Stimulated activated CD4-positive, alpha-beta T cell treated with anti-CD3 and anti-CD28 coated beads, Interleukin-1b, Interleukin-23, amount 100 ng/mL, for 1 hour (primary cell): ENCODE measurements at regions not wholly inside any gene's neighbourhood (a gene's known extent, or its start where the extent isn't known, plus 50 kb on each side); places are given as distances from the start of the nearest gene placed in this dataset.
"Not testable (repeated sequence)": the region's sequence is repeated elsewhere in the genome, so short reads cannot be mapped to it uniquely, and the experiment has no call there.

Experiments used
- DNase-seq, 2 donors: peaks; one replicate each; pipeline ENCODE4 v3.0.0-alpha.2; 2020; ENCODE audit warnings: low read depth in 2 of 2

DNA sequence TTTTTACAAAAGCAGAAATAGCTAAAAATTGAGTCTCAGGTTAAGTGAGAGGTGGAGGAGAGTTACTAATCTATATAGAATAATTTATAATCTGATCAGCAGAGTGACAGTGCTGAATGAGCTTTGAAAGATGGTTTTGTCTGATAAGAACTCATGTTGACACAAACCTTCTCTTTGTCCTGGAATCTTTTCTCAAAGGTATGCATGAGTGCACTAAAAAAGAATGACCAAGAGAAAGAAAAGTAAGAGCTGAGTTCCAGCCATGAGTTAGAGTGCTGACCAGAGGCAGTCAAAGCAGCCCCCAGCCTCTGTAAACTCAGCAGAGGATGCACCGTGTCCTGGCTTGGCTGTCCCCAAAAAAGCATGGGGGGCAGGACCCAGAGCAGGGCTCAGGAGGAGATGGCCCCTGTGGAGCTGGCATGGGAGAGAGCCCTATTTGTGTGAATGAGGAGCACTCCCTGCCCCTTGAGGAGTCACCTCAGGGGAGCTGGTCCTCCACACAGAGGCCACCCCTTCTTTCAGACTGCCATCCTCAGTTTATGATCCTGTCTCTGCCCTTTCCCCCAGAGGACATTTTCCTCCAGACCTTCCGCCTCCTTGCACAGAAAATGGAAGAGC lies 129.8 kb downstream of the SEC23A start:
- DNase-seq, result no peak

- no peak for DNase-seq
These were observed 130.5 kb downstream of the SEC23A start for GRCh38 chr14:38972511-38972910.

DNA sequence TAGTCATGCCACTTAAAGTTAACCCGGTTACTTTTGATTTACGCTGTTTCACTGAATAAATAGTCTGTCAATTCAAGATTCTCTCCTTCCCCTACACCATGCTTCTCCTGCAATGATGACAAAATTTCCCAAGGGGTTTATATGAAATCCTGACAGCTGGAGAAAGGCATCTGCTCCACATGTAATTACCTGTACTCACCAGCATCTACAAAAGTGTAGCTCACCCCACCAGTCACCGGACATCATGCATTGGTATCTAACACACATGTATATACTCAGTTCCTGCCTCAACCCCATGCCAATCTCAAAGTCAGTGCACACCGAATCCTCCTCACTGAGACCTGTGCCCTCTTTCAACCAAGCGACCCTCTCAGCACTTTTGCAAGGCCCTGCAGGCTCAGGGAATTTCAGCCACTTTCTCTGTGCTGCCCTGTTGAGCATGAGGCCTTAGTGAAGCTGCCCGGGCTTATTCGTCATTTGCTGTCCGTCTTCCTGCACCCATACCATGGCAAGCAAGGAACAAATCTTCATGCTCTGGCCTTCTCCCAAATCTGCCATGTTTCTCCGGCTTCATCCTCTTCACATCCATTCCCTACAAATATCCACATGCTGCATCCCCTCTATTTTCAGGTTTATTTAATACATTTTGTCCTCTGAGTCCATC lies 131.6 kb downstream of the SEC23A start:
- no peak for DNase-seq

- DNase-seq, result no peak
These were observed 138.4 kb downstream of the SEC23A start for GRCh38 chr14:38964630-38965029.

DNA sequence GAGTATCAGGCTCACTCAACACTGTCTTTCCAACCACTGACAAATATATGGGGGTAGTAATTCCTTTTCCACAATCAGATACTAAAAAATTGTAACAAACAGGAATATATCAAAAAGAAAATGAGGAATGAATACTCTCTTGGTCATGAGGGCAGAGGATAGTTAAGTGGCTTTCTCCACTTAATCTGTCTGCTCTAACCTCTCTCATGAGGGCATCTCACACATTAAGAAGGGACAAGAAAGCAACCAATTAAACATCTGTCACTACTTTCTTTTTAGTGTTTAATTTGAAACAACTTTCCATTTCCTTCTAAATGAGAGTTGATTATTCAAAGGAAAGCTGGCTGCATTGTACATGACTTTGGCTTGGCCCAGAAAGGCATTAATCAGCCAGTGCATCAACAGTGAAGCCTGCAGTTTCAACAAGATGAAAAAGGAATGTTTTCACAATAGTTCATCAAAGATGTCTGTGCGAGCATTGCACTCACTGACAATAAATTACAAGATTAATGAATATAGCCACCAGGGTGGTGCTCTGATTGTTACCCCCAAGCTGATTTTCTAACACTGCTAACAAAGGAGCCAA lies 142.0 kb downstream of the SEC23A start:
- DNase-seq, result no peak

- no peak for DNase-seq
These were observed 144.0 kb downstream of the SEC23A start for GRCh38 chr14:38959021-38959420.

- DNase-seq, result no peak
These were observed 144.4 kb downstream of the SEC23A start for GRCh38 chr14:38958589-38958988.

DNA sequence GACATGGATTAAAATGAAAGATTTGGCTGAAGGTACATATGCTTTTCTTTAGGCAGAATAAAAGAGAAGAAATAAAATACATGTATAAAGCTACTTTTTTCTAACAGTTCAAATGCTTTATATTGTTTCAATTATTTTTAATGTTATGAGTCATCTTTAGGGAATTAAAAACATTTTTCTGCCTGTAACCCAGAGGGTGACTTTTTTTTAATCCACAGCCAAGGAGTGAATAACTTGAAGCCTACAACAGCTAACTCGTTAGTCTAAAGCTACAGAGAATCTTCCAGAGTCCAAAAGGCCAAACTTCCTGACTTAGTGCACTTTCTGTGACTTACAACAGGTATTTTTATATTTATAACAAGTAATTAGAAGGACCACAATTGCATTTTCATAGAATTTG lies 151.6 kb downstream of the SEC23A start:
- no peak for DNase-seq

DNA sequence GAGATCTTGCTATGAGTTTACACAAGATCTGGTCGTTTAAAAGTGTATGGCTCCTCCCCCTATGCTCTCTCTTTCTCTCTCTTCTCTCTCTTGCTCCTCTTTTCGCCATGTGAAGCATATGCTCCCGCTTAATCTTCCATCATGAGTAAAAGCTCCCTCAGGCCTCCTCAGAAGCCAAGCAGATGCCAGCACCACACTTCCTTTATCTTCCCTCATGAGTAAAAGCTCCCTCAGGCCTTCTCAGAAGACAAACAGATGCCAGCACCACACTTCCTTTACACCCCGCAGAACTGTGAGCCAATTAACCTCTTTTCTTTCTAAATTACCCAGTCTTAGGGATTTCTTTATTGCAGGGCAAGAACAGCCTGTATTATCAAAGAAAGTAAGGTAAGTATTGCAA lies 152.4 kb downstream of the SEC23A start:
- no peak for DNase-seq

- no peak for DNase-seq
These were observed 154.5 kb downstream of the SEC23A start for GRCh38 chr14:38948576-38948975.

- no peak for DNase-seq
These were observed 154.9 kb downstream of the SEC23A start for GRCh38 chr14:38948171-38948570.

- DNase-seq, result no peak
These were observed 155.7 kb downstream of the SEC23A start for GRCh38 chr14:38947343-38947742.

DNA sequence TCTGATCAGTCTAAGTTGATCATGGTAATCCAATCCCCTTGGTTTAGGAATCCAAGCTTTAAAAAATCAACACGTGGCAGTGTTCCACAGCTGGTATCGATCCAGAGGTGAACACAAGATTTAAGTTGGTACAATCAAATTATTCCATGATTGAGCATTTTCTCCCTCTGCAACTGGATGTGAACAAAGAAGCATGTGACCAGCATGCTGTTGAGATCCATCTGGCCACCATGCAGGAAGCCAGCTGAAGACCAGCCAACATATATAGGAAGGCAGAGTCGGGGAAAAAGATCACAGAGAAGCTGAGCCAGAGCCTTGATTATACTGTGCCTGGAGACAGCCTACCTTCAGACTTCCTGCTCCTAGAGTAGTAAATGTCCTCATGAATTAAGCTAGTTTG lies 158.3 kb downstream of the SEC23A start:
- no peak for DNase-seq

GRCh38 chr14:38941488-38941887 lies 161.5 kb downstream of the SEC23A start:
- DNase-seq, result no peak

- not testable (repeated sequence) for DNase-seq
These were observed 170.4 kb downstream of the SEC23A start for GRCh38 chr14:38932653-38933000.

GRCh38 chr14:38931969-38932652 lies 170.9 kb downstream of the SEC23A start:
- DNase-seq, result no peak

DNA sequence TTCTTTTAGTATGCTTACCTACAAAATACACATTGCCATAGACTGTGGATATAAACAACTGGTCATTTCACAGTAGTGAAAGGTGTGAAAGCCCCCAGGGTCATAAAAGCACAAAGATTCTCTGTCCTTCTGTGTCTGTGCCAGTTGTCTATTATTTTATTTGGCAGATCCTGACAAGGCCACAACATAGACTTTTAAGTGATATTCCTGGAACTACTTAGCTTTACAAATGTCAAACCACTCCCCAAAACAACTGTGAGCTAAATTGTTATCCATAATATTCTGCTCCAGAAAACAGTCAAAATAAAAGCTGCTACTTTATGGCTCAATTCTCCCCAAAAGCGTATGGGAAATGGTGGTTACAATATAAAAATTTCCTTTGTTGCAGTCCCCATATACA lies 172.1 kb downstream of the SEC23A start:
- DNase-seq, result no peak

DNA sequence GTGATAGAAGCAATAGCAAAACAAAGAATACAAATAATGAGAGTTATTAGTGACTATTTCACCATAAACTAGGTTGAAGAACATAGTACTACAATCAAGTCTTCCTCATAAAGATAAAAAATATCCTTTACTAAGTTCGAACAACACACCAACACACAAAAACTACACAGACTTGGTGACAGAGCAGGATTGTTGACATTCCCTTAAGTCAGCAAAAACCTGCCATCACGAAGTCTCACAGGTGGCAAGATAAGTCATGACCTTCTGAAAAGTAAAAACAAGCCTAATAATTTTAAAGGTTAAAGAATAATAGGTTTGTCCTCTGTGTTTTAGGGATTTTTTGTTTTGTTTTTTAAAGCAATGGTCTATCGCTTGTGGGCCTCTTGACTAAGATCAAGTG lies 173.0 kb downstream of the SEC23A start:
- no peak for DNase-seq

GRCh38 chr14:38929416-38929815 lies 173.6 kb downstream of the SEC23A start:
- no peak for DNase-seq

- not testable (repeated sequence) for DNase-seq
These were observed 181.1 kb downstream of the SEC23A start for GRCh38 chr14:38921893-38922292.

- no peak for DNase-seq
These were observed 187.9 kb downstream of the SEC23A start for GRCh38 chr14:38915125-38915524.

GRCh38 chr14:38910092-38910491 lies 192.9 kb downstream of the SEC23A start:
- DNase-seq, result no peak

GRCh38 chr14:38904959-38905358 lies 198.1 kb downstream of the SEC23A start:
- DNase-seq, result no peak
